Endothelial cell of umbilical vein (primary cell): ENCODE measurements at regions not wholly inside any gene's neighbourhood (a gene's known extent, or its start where the extent isn't known, plus 50 kb on each side); places are given as distances from the start of the nearest gene placed in this dataset.

Experiments used
- BruUV-seq: library from RNA; stranded (reverse); fragments of 400-500 nt; replicated peaks from 2 replicates; lab custom pipeline; 2021; lab: Mats Ljungman, UMichigan
- CTCF ChIA-PET: fragments of 300-600, 350-600 bp; sonication (Branson Sonifier 250); formaldehyde crosslinking; loops from one replicate; lab custom pipeline; 2021; ENCODE audit warnings: antibody characterized with exemption, inconsistent platforms; lab: Charles Lee
- POLR2A ChIA-PET: fragments of 300-600, 350-600 bp; sonication (Branson Sonifier 250); formaldehyde crosslinking; loops from one replicate; lab custom pipeline; 2021; ENCODE audit warnings: antibody characterized with exemption, inconsistent platforms; lab: Charles Lee
- DNase-seq: peaks from one replicate; pipeline ENCODE4 v3.0.0-alpha.2; 2011; ENCODE audit warnings: low read depth, low spot score
- FAIRE-seq: peaks from 2 replicates; lab custom pipeline; 2011; peaks lifted over from hg19 to GRCh38; lab: Jason Lieb, UNC
- H2AFZ ChIP-seq: 2 replicates; pipeline ENCODE4 v1.6.0; 2012; ENCODE audit warnings: low read depth, low read length, control low read depth, inconsistent platforms
- H3K27ac ChIP-seq: 2 replicates; pipeline ENCODE4 v1.5.1; 2011; ENCODE audit warnings: low read depth, mild to moderate bottlenecking, control low read depth, low read length, moderate library complexity; ENCODE audit not compliant: insufficient read depth
- H3K27me3 ChIP-seq, 2 experiments: 2 replicates each; pipeline versions ENCODE4 v1.6.0 to v1.6.1; 2011; ENCODE audit warnings: low read length in 2 of 2, mixed read lengths in 1 of 2; ENCODE audit not compliant: control insufficient read depth in 2 of 2, insufficient read depth in 2 of 2
- H3K36me3 ChIP-seq, 2 experiments: 2 replicates in 1 of 2; 3 replicates in 1 of 2; pipeline ENCODE4 v1.5.1; 2011; ENCODE audit warnings: low read length in 2 of 2, mild to moderate bottlenecking in 1 of 2, moderate library complexity in 1 of 2; ENCODE audit not compliant: control insufficient read depth in 2 of 2, insufficient read depth in 2 of 2; ENCODE audit errors: extremely low read depth in 1 of 2
- H3K4me1 ChIP-seq: 3 replicates; pipeline ENCODE4 v1.5.1; 2011; ENCODE audit warnings: mild to moderate bottlenecking, low read length; ENCODE audit not compliant: control insufficient read depth, insufficient read depth; ENCODE audit errors: extremely low read depth
- H3K4me2 ChIP-seq: 2 replicates; pipeline ENCODE4 v1.6.1; 2011; ENCODE audit warnings: low read length, control low read depth, mixed read lengths; ENCODE audit not compliant: insufficient read depth
- H3K4me3 ChIP-seq, 3 experiments: fragments of 200-600 bp in 1 of 3; sonication (generic), shearing (Covaris generic) in 1 of 3; replicated peaks in 1 of 3; 2 replicates each; pipeline ENCODE4 v1.5.1; 2011 to 2016; ENCODE audit warnings: control low read depth in 3 of 3, low read length in 3 of 3, mild to moderate bottlenecking in 2 of 3, inconsistent platforms in 1 of 3, low read depth in 1 of 3, moderate library complexity in 1 of 3; ENCODE audit not compliant: insufficient read depth in 1 of 3
- H3K79me2 ChIP-seq: 2 replicates; pipeline ENCODE4 v1.6.0; 2012; ENCODE audit warnings: low read length, inconsistent platforms; ENCODE audit not compliant: control insufficient read depth, insufficient read depth
- H3K9ac ChIP-seq: replicated peaks from 2 replicates; pipeline ENCODE3; 2011; ENCODE audit warnings: low read length, control low read depth; ENCODE audit not compliant: insufficient read depth; ENCODE audit errors: extremely low read depth
- H3K9me1 ChIP-seq: replicated peaks from 3 replicates; pipeline ENCODE4 v1.6.0; 2011; ENCODE audit warnings: mild to moderate bottlenecking, low read length; ENCODE audit not compliant: control insufficient read depth, insufficient read depth; ENCODE audit errors: extremely low read depth
- H3K9me3 ChIP-seq: replicated peaks from 2 replicates; pipeline ENCODE4 v1.5.1; 2012; ENCODE audit warnings: low read length, inconsistent platforms; ENCODE audit not compliant: control insufficient read depth, insufficient read depth
- H4K20me1 ChIP-seq: replicated peaks from 2 replicates; pipeline ENCODE3; 2011; ENCODE audit warnings: mild to moderate bottlenecking, low read length; ENCODE audit not compliant: control insufficient read depth, insufficient read depth; ENCODE audit errors: extremely low read depth
- EZH2 ChIP-seq: IDR thresholded peaks from 2 replicates; pipeline ENCODE4 v1.6.1; 2012; ENCODE audit warnings: borderline replicate concordance, low read depth, mild to moderate bottlenecking, moderate library complexity, low read length, inconsistent platforms; ENCODE audit not compliant: severe bottlenecking
- FOS ChIP-seq: IDR thresholded peaks from 2 replicates; pipeline ENCODE4 v1.6.1; 2011; ENCODE audit warnings: mild to moderate bottlenecking, low read length, moderate library complexity, borderline replicate concordance; ENCODE audit not compliant: insufficient read depth
- GATA2 ChIP-seq: IDR thresholded peaks from 2 replicates; pipeline ENCODE4 v1.7.0; 2011; ENCODE audit warnings: low read depth, mild to moderate bottlenecking, moderate library complexity, mixed read lengths, low read length; ENCODE audit not compliant: insufficient read length, insufficient read depth
- JUN ChIP-seq: IDR thresholded peaks from 2 replicates; pipeline ENCODE4 v1.6.1; 2011; ENCODE audit warnings: borderline replicate concordance, low read depth; ENCODE audit not compliant: insufficient read length, insufficient read depth
- MYC ChIP-seq: IDR thresholded peaks from one replicate; pipeline ENCODE4 v1.6.1; 2011; ENCODE audit warnings: mild to moderate bottlenecking, low read depth, low read length
- POLR2A ChIP-seq: IDR thresholded peaks from 2 replicates; pipeline ENCODE4 v1.6.1; 2012; ENCODE audit warnings: low read depth, mild to moderate bottlenecking, control low read depth, low read length
- POLR2AphosphoS5 ChIP-seq: IDR thresholded peaks from 2 replicates; pipeline ENCODE4 v1.6.1; 2012; ENCODE audit warnings: low read depth, mild to moderate bottlenecking, control low read depth, low read length, moderate library complexity; ENCODE audit not compliant: insufficient read depth
- dilution Hi-C: fragments of 300-500 bp; cut with MboI; formaldehyde crosslinking; loops from one replicate; pipeline ENCODE4 v1.15.0; 2019; ENCODE audit warnings: low sequenced_read_pairs; ENCODE audit not compliant: extremely low pct_ligation_motif_present
- intact Hi-C: fragments of 100-400 bp; cut with micrococcal nuclease; formaldehyde crosslinking; loops from one replicate; pipeline ENCODE4 v1.10.0; 2022
- TF ChIP-seq, protein P1 (sequence below), 2 donors: IDR thresholded peaks; 1 replicate in 1 of 2; 2 replicates in 1 of 2; pipeline ENCODE4 v1.5.1; 2011; ENCODE audit warnings: low read length in 2 of 2, mild to moderate bottlenecking in 2 of 2, moderate library complexity in 2 of 2, control low read depth in 1 of 2, inconsistent platforms in 1 of 2, low read depth in 1 of 2; ENCODE audit not compliant: insufficient read depth in 1 of 2; ENCODE audit errors: extremely low read depth in 1 of 2
- TF ChIP-seq, protein P2 (sequence below): IDR thresholded peaks from 2 replicates; pipeline ENCODE4 v1.6.1; 2011; ENCODE audit not compliant: insufficient read depth, insufficient read length

DNA sequence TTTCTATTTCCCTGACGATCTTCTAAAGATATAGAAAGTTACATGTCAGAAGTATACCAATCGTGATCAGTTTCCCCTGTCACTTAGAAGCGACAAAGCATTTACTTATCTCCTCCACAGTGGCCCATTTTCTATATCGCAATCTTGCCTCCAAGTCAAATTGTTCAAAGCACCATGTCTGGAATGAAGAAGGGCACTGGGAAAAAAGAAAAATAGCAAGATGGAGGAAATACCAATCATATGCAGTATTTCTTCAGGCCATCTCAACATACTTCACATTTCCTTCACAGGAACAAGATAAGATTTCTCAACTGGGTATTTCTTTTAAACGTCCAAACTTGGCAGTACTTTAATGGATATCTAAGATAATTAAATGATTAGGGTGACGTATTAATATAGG is 63.3 kb upstream of the IL6 start:
- peak overlapping the region; percentile 50 for H3K9ac ChIP-seq
- peak overlapping the region; percentile 44 for H2AFZ ChIP-seq
- H3K9me3 ChIP-seq: no peaks in the 10 kb centered on the region
- BruUV-seq: no TSS peak
- POLR2A ChIA-PET: interaction anchor here (1.7 kb wide), 1 partner anchor 11 kb away, joined by 6 read pairs; no protein-coding TSS in a partner anchor
- dilution Hi-C loops: no loop called here
- peak overlapping the region; percentile 77 for H3K27ac ChIP-seq
- no peaks in the 10 kb centered on the region for H4K20me1 ChIP-seq
- no peak overlapping the region for H3K4me3 ChIP-seq
- TF ChIP-seq GATA2 (peak; percentile 85), FOS (no peak), EZH2 (no peak), POLR2A (no peak), MYC (no peak), JUN (peak; percentile 43), POLR2AphosphoS5 (no peak)
- TF ChIP-seq, protein P1, sequence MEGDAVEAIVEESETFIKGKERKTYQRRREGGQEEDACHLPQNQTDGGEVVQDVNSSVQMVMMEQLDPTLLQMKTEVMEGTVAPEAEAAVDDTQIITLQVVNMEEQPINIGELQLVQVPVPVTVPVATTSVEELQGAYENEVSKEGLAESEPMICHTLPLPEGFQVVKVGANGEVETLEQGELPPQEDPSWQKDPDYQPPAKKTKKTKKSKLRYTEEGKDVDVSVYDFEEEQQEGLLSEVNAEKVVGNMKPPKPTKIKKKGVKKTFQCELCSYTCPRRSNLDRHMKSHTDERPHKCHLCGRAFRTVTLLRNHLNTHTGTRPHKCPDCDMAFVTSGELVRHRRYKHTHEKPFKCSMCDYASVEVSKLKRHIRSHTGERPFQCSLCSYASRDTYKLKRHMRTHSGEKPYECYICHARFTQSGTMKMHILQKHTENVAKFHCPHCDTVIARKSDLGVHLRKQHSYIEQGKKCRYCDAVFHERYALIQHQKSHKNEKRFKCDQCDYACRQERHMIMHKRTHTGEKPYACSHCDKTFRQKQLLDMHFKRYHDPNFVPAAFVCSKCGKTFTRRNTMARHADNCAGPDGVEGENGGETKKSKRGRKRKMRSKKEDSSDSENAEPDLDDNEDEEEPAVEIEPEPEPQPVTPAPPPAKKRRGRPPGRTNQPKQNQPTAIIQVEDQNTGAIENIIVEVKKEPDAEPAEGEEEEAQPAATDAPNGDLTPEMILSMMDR (IDR thresholded peaks at IDR 0.05; ENCODE audit: extremely low read depth in 1 of 2, insufficient read depth in 1 of 2, low read depth in 1 of 2, low read length in 2 of 2): no peak
- TF ChIP-seq, protein P2, sequence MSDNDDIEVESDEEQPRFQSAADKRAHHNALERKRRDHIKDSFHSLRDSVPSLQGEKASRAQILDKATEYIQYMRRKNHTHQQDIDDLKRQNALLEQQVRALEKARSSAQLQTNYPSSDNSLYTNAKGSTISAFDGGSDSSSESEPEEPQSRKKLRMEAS: no peak
- no peaks in the 10 kb centered on the region for H3K36me3 ChIP-seq
- CTCF ChIA-PET: interaction anchor here (1.2 to 1.7 kb wide), 3 partner anchors 12 to 63 kb away, joined by 3 to 4 read pairs (median 3); partner anchors contain the start of gene IL6
- DNase-seq: peak; percentile 78
- peaks cover 51% of the 10 kb centered on the region for H3K4me1 ChIP-seq
- FAIRE-seq: peak; percentile 8
- no peaks in the 10 kb centered on the region for H3K27me3 ChIP-seq
- no peaks in the 10 kb centered on the region for H3K79me2 ChIP-seq
- peak overlapping the region; percentile 64 for H3K4me2 ChIP-seq
- no peaks in the 10 kb centered on the region for H3K9me1 ChIP-seq
- intact Hi-C loops: loop anchor here (1.0 to 10.0 kb wide), 2 partner anchors 102 to 219 kb away; no protein-coding TSS in a partner anchor
